Brain microvascular endothelial cell (primary cell): ENCODE measurements at regions not wholly inside any gene's neighbourhood (a gene's known extent, or its start where the extent isn't known, plus 50 kb on each side); places are given as distances from the start of the nearest gene placed in this dataset.
"Not testable (repeated sequence)": the region's sequence is repeated elsewhere in the genome, so short reads cannot be mapped to it uniquely, and the experiment has no call there.

Source experiments
- DNase-seq: peaks from one replicate; pipeline ENCODE4 v3.0.0-alpha.2; 2020
- H3K27ac ChIP-seq: fragments of 250-450 bp; sonication (Bioruptor Pico); 2 replicates; pipeline ENCODE4 v1.5.1; 2020; ENCODE audit warnings: mild to moderate bottlenecking, moderate library complexity
- H3K27me3 ChIP-seq: fragments of 250-450 bp; sonication (Bioruptor Pico); replicated peaks from 2 replicates; pipeline ENCODE4 v1.5.1; 2020; ENCODE audit warnings: mild to moderate bottlenecking
- H3K36me3 ChIP-seq: fragments of 250-450 bp; sonication (Bioruptor Pico); replicated peaks from 2 replicates; pipeline ENCODE4 v1.5.1; 2020; ENCODE audit warnings: mild to moderate bottlenecking
- H3K4me3 ChIP-seq: 2 replicates; pipeline ENCODE4 v1.5.1; 2011; ENCODE audit warnings: low read depth, mild to moderate bottlenecking, control low read depth, low read length, moderate library complexity
- CTCF ChIP-seq: IDR thresholded peaks from 2 replicates; pipeline ENCODE4 v1.5.1; 2011; ENCODE audit warnings: low read depth, mild to moderate bottlenecking, moderate library complexity, low read length, control low read depth, inconsistent platforms; ENCODE audit errors: missing control alignments
- in situ Hi-C: cut with HindIII; loops from 2 replicates; pipeline ENCODE4 v1.10.0; 2017; ENCODE audit warnings: low sequenced_read_pairs, low pct_ligation_motif_present

GRCh38 chr4:38292529-38292928 lies 332.3 kb downstream of the PTTG2 start:
- H3K36me3 ChIP-seq = no peaks in the 10 kb centered on the region
- H3K27ac ChIP-seq = no peak overlapping the region
- TF ChIP-seq CTCF = no peak
- H3K4me3 ChIP-seq = no peak overlapping the region
- no peak for DNase-seq
- H3K27me3 ChIP-seq = no peaks in the 10 kb centered on the region
- in situ Hi-C loops = no loop called here

- no peaks in the 10 kb centered on the region for H3K27me3 ChIP-seq
- in situ Hi-C loops = no loop called here
- H3K4me3 ChIP-seq = no peak overlapping the region
- H3K27ac ChIP-seq = no peak overlapping the region
- DNase-seq = no peak
- no peak for TF ChIP-seq CTCF
- no peaks in the 10 kb centered on the region for H3K36me3 ChIP-seq
These were observed 334.0 kb downstream of the PTTG2 start for GRCh38 chr4:38294238-38294637.

GRCh38 chr4:38297061-38297460 lies 336.9 kb downstream of the PTTG2 start:
- H3K27ac ChIP-seq = no peak overlapping the region
- TF ChIP-seq CTCF = no peak
- in situ Hi-C loops = no loop called here
- H3K36me3 ChIP-seq = no peaks in the 10 kb centered on the region
- no peak overlapping the region for H3K4me3 ChIP-seq
- no peak for DNase-seq
- no peaks in the 10 kb centered on the region for H3K27me3 ChIP-seq

- H3K4me3 ChIP-seq = no peak overlapping the region
- H3K36me3 ChIP-seq = no peaks in the 10 kb centered on the region
- DNase-seq = no peak
- TF ChIP-seq CTCF = no peak
- no peak overlapping the region for H3K27ac ChIP-seq
- no peaks in the 10 kb centered on the region for H3K27me3 ChIP-seq
- in situ Hi-C loops = no loop called here
These were observed 338.9 kb downstream of the PTTG2 start for GRCh38 chr4:38298868-38299713.

- TF ChIP-seq CTCF = no peak
- no peak overlapping the region for H3K4me3 ChIP-seq
- H3K36me3 ChIP-seq = no peaks in the 10 kb centered on the region
- H3K27me3 ChIP-seq = no peaks in the 10 kb centered on the region
- DNase-seq = no peak
- in situ Hi-C loops = loop anchor here (25.0 kb wide), 1 partner anchor 241 kb away; no protein-coding TSS in a partner anchor
- H3K27ac ChIP-seq = no peak overlapping the region
These were observed 342.7 kb downstream of the PTTG2 start for GRCh38 chr4:38302910-38303309.

GRCh38 chr4:38304460-38304859 lies 344.3 kb downstream of the PTTG2 start:
- in situ Hi-C loops = loop anchor here (25.0 kb wide), 1 partner anchor 242 kb away; no protein-coding TSS in a partner anchor
- H3K27ac ChIP-seq, DNase-seq: not testable (repeated sequence)

More at GRCh38 chr4:38304460-38304859, 344.3 kb downstream of the PTTG2 start:
- H3K27me3 ChIP-seq, H3K4me3 ChIP-seq, H3K36me3 ChIP-seq: not testable (repeated sequence)
